Lower leg skin (tissue), 3 donors: ENCODE measurements at regions not wholly inside any gene's neighbourhood (a gene's known extent, or its start where the extent isn't known, plus 50 kb on each side); places are given as distances from the start of the nearest gene placed in this dataset.

Source experiments
- CTCF ChIP-seq, 3 donors: fragments of 450-650 bp; IDR thresholded peaks; one replicate each; pipeline ENCODE4 v1.5.1; 2016; ENCODE audit warnings: antibody characterized with exemption in 3 of 3, mild to moderate bottlenecking in 3 of 3, moderate library complexity in 2 of 3
- POLR2A ChIP-seq, 2 donors: fragments of 450-650 bp; IDR thresholded peaks; one replicate each; pipeline ENCODE4 v1.6.1; 2016 to 2017; ENCODE audit warnings: antibody characterized with exemption in 2 of 2, mild to moderate bottlenecking in 1 of 2, moderate library complexity in 1 of 2

- TF ChIP-seq CTCF (IDR thresholded peaks at IDR 0.05) (no peak), POLR2A (IDR thresholded peaks at IDR 0.05) (no peak)
Observed at GRCh38 chr21:14734833-14735232, 188.7 kb upstream of the SAMSN1 start.
